Mesendoderm (in vitro differentiated cells): ENCODE measurements at regions not wholly inside any gene's neighbourhood (a gene's known extent, or its start where the extent isn't known, plus 50 kb on each side); places are given as distances from the start of the nearest gene placed in this dataset.

Source experiments
- DNase-seq: peaks from one replicate; pipeline ENCODE4 v3.0.0; 2013
- H2AK5ac ChIP-seq: 2 replicates; pipeline ENCODE4 v1.6.1; 2013; ENCODE audit warnings: low read length, inconsistent platforms
- H2BK120ac ChIP-seq: 2 replicates; pipeline ENCODE4 v1.6.1; 2013; ENCODE audit warnings: low read depth, mild to moderate bottlenecking, low read length, moderate library complexity, mixed read lengths
- H2BK15ac ChIP-seq: replicated peaks from 2 replicates; pipeline ENCODE4 v1.6.1; 2013; ENCODE audit warnings: low read depth, mild to moderate bottlenecking, moderate library complexity
- H2BK5ac ChIP-seq: 2 replicates; pipeline ENCODE4 v1.6.1; 2013; ENCODE audit warnings: low read length, inconsistent platforms
- H3K18ac ChIP-seq: 2 replicates; pipeline ENCODE4 v1.6.1; 2013; ENCODE audit warnings: mild to moderate bottlenecking, low read length, mixed read lengths
- H3K23ac ChIP-seq: one replicate; pipeline ENCODE4 v1.6.1; 2013; ENCODE audit warnings: low read length
- H3K27ac ChIP-seq: 2 replicates; pipeline ENCODE4 v1.5.1; 2013; ENCODE audit warnings: low read depth, mild to moderate bottlenecking, inconsistent platforms, low read length, moderate library complexity
- H3K27me3 ChIP-seq: 2 replicates; pipeline ENCODE4 v1.6.1; 2013; ENCODE audit warnings: low read length, control low read depth, mild to moderate bottlenecking, inconsistent platforms; ENCODE audit not compliant: insufficient read depth, poor library complexity
- H3K36me3 ChIP-seq: 2 replicates; pipeline ENCODE4 v1.6.1; 2013; ENCODE audit warnings: low read length, inconsistent platforms; ENCODE audit not compliant: control insufficient read depth, insufficient read depth
- H3K4ac ChIP-seq: one replicate; pipeline ENCODE4 v1.6.1; 2013; ENCODE audit warnings: low read depth, mild to moderate bottlenecking, low read length, moderate library complexity
- H3K4me1 ChIP-seq: 2 replicates; pipeline ENCODE4 v1.6.1; 2013; ENCODE audit warnings: low read depth, low read length, inconsistent platforms; ENCODE audit not compliant: control insufficient read depth
- H3K4me2 ChIP-seq: 2 replicates; pipeline ENCODE4 v1.6.1; 2013; ENCODE audit warnings: low read length
- H3K4me3 ChIP-seq: 2 replicates; pipeline ENCODE4 v1.5.1; 2013; ENCODE audit warnings: mild to moderate bottlenecking, low read length
- H3K56ac ChIP-seq: one replicate; pipeline ENCODE4 v1.6.1; 2013; ENCODE audit warnings: low read length
- H3K79me1 ChIP-seq: 2 replicates; pipeline ENCODE4 v1.6.1; 2013; ENCODE audit warnings: low read length, inconsistent platforms
- H3K79me2 ChIP-seq: 2 replicates; pipeline ENCODE4 v1.6.1; 2013; ENCODE audit warnings: mild to moderate bottlenecking, low read length; ENCODE audit not compliant: control insufficient read depth, insufficient read depth
- H3K9ac ChIP-seq: 2 replicates; pipeline ENCODE4 v1.6.1; 2013; ENCODE audit warnings: low read length, inconsistent platforms
- H4K5ac ChIP-seq: one replicate; pipeline ENCODE4 v1.6.1; 2013; ENCODE audit warnings: low read length
- H4K8ac ChIP-seq: one replicate; pipeline ENCODE4 v1.6.1; 2013; ENCODE audit warnings: low read depth, mild to moderate bottlenecking, control low read depth, low read length, moderate library complexity
- WGBS: extraction: QIAGEN DNeasy Blood & Tissue Kit; methylation state at CpG from one replicate; pipeline ENCODE4 v1.1.7; 2013; ENCODE audit warnings: low lambda C conversion rate, missing lambda C conversion rate; ENCODE audit not compliant: insufficient coverage; ENCODE audit errors: extremely low coverage; 5-methylcytosine and 5-hydroxymethylcytosine counted together

DNA sequence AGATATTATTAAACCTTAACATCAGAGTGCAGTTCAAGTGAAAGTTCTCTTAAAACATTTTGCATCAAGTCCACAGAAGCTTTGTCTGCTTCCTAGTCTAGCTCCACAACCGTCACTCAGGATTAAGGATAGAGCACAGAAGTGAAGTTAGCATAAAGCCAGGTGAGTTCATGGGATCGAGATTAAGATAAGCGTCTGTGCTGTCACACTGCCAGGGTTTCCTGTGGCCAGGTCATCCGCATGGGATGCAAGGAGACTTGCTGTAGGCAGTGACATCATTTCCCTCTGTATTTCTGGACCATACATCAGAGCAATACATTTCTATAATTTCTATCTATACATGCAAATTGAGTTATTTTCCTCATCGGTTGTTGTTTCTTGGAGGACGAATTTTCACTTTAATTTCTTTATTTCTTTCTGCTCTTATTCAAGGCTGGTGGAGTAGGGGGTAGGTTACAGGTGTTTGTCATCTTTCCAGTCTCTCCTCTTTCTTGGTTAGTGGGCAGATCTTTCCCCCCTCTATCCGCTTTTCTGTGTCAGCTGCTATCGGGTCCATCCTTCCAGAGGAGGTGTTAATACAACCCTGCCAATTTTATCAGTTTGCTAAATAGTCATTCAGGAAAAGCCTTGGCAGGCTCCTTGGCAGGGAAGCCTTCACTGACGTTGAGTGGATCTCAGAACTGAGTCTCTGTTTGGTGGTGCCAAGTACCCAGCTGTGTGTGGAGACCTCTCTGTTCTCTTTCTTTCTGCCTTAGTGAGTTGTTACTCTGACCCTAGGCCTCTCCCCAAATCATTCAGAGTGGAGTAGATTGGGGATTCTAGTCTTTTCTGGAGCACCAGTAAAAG lies 307.6 kb upstream of the MAP3K7 start:
- Histone ChIP-seq H3K9ac (no peak overlapping the region), H2AK5ac (no peak overlapping the region), H3K27ac (no peak overlapping the region), H3K79me1 (no peaks in the 10 kb centered on the region), H2BK15ac (no peak overlapping the region), H3K36me3 (no peaks in the 10 kb centered on the region), H3K23ac (no peak overlapping the region), H2BK120ac (no peak overlapping the region), H3K4ac (no peak overlapping the region), H4K5ac (no peak overlapping the region), H3K4me1 (peaks cover 5% of the 10 kb centered on the region), H3K18ac (no peak overlapping the region), H3K56ac (no peak overlapping the region), H2BK5ac (no peak overlapping the region), H4K8ac (no peak overlapping the region), H3K4me3 (no peak overlapping the region), H3K4me2 (no peak overlapping the region), H3K27me3 (no peaks in the 10 kb centered on the region), H3K79me2 (no peaks in the 10 kb centered on the region)
- DNase-seq: peak; percentile 61
- WGBS: no CpG with 5 or more reads among the region's 9 CpGs

GRCh38 chr6:90893400-90893799 lies 306.5 kb upstream of the MAP3K7 start:
- WGBS: no CpG with 5 or more reads among the region's 4 CpGs
- Histone ChIP-seq H3K23ac (peak overlapping the region; percentile 51), H3K4me2 (no peak overlapping the region), H3K4ac (no peak overlapping the region), H3K79me1 (no peaks in the 10 kb centered on the region), H3K9ac (no peak overlapping the region), H3K4me1 (peaks cover 5% of the 10 kb centered on the region), H3K4me3 (no peak overlapping the region), H2BK5ac (no peak overlapping the region), H3K79me2 (no peaks in the 10 kb centered on the region), H4K5ac (no peak overlapping the region), H3K56ac (no peak overlapping the region), H3K27me3 (no peaks in the 10 kb centered on the region), H2BK15ac (no peak overlapping the region), H2BK120ac (no peak overlapping the region), H4K8ac (no peak overlapping the region), H2AK5ac (peak overlapping the region; percentile 71), H3K27ac (no peak overlapping the region), H3K36me3 (no peaks in the 10 kb centered on the region), H3K18ac (no peak overlapping the region)
- DNase-seq: no peak

DNA sequence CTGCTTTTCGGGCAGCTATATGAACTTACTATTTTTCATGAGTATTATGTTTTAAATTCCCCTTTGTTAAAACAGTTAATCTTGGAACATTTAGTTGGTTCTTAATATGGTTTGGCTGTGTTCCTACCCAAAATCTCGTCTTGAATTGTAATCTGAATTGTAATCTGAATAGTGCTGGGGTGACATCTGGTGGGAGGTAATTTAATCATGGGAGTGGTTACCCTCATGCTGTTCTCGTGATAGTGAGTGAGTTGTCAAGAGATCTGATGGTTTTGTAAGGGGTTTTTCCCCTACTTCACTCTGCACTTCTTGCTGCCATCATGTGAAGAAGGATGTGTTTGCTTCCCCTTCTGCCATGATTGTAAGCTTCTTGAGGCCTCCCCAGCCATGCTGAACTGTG lies 305.4 kb upstream of the MAP3K7 start:
- Histone ChIP-seq H2BK5ac (no peak overlapping the region), H3K27me3 (no peaks in the 10 kb centered on the region), H4K5ac (no peak overlapping the region), H3K18ac (no peak overlapping the region), H3K79me1 (no peaks in the 10 kb centered on the region), H3K56ac (no peak overlapping the region), H3K4ac (no peak overlapping the region), H3K4me2 (no peak overlapping the region), H3K27ac (no peak overlapping the region), H3K79me2 (no peaks in the 10 kb centered on the region), H3K36me3 (no peaks in the 10 kb centered on the region), H3K4me1 (peaks cover 5% of the 10 kb centered on the region), H3K23ac (no peak overlapping the region), H4K8ac (no peak overlapping the region), H3K4me3 (no peak overlapping the region), H2AK5ac (no peak overlapping the region), H2BK120ac (no peak overlapping the region), H3K9ac (no peak overlapping the region), H2BK15ac (no peak overlapping the region)
- WGBS: no CpG with 5 or more reads among the region's 3 CpGs
- DNase-seq: peak; percentile 44

DNA sequence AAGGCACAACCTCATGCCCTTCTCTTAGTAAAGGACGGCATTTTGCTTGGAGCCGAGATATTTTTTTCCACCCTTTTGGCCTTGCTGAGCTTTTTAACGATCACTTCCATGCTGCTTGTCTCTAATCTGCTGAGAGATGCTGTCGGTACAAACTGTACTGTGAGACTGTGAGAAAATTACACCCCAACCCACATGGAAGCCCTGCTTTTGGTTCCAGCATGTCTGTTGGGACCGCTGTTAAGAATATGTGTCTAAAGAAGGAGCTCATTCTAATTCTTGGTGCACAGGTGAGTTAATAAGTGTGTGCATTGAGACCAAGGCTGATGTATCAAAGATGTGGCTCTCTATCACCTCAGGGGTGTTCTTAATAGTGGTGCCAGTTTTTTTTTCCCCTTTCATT lies 304.5 kb upstream of the MAP3K7 start:
- no peak overlapping the region for H3K9ac ChIP-seq
- no peaks in the 10 kb centered on the region for H3K27me3 ChIP-seq
- no peak overlapping the region for H2BK120ac ChIP-seq
- no peak overlapping the region for H3K4ac ChIP-seq
- no peak for DNase-seq
- no peak overlapping the region for H4K8ac ChIP-seq
- H3K4me2 ChIP-seq: no peak overlapping the region
- H3K36me3 ChIP-seq: no peaks in the 10 kb centered on the region
- H2BK5ac ChIP-seq: no peak overlapping the region
- H2BK15ac ChIP-seq: no peak overlapping the region
- no peaks in the 10 kb centered on the region for H3K79me2 ChIP-seq
- no peak overlapping the region for H3K18ac ChIP-seq
- H3K56ac ChIP-seq: peak overlapping the region; percentile 22
- WGBS: no CpG with 5 or more reads among the region's 5 CpGs
- no peak overlapping the region for H4K5ac ChIP-seq
- H3K27ac ChIP-seq: no peak overlapping the region
- H3K23ac ChIP-seq: no peak overlapping the region
- H3K79me1 ChIP-seq: no peaks in the 10 kb centered on the region
- peaks cover 5% of the 10 kb centered on the region for H3K4me1 ChIP-seq
- no peak overlapping the region for H2AK5ac ChIP-seq
- no peak overlapping the region for H3K4me3 ChIP-seq

DNA sequence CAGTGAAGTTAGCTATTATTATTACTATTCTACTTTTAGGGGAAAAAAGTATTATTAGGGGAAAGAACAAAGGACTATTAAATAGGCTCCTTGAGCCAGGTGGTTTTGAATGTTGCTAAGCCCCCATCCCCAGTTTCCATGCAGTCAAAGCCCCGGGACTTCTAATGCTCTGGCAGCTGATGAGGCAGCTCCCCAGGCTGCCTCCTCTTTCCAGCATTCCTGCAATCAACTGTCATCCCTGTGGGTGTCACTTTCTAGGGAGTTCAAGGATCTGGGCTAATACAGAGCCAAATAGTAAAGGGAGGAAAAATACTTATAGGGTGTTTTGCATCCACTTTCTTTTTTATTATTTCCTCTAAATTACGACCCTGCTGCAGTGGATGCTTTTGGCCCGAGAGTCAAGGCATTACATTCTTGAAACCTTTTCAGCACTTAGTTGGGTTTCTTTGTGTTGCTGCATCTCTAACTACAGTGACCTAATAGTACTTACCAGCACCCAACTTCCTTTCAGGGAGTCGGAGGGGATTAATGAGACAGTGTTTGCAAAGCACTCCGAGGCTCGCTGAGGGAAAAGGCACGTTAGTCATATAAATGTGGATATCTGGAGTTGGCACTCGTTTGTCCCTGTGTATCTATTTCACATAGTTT lies 303.9 kb upstream of the MAP3K7 start:
- Histone ChIP-seq H3K18ac (no peak overlapping the region), H2BK120ac (no peak overlapping the region), H3K4me1 (peaks cover 5% of the 10 kb centered on the region), H2BK15ac (no peak overlapping the region), H3K9ac (no peak overlapping the region), H3K27me3 (no peaks in the 10 kb centered on the region), H3K27ac (no peak overlapping the region), H3K23ac (no peak overlapping the region), H2AK5ac (no peak overlapping the region), H3K4me3 (no peak overlapping the region), H3K4ac (no peak overlapping the region), H2BK5ac (no peak overlapping the region), H3K4me2 (no peak overlapping the region), H3K79me2 (no peaks in the 10 kb centered on the region), H4K5ac (no peak overlapping the region), H3K36me3 (no peaks in the 10 kb centered on the region), H4K8ac (no peak overlapping the region), H3K79me1 (no peaks in the 10 kb centered on the region), H3K56ac (peak overlapping the region; percentile 22)
- DNase-seq: peak; percentile 81
- no CpG with 5 or more reads among the region's 8 CpGs for WGBS
